Smooth muscle cell (in vitro differentiated cells): ENCODE measurements at regions not wholly inside any gene's neighbourhood (a gene's known extent, or its start where the extent isn't known, plus 50 kb on each side); places are given as distances from the start of the nearest gene placed in this dataset.

Experiments
- DNase-seq: peaks from one replicate; lab custom pipeline; 2025; ENCODE audit not compliant: unreplicated experiment; lab: John Stamatoyannopoulos, UW
- H2AFZ ChIP-seq: fragments of 200-600 bp; sonication (generic); 2 replicates; pipeline ENCODE4 v1.6.0; 2016; ENCODE audit warnings: antibody characterized with exemption, low read depth, mild to moderate bottlenecking
- H3F3A ChIP-seq: fragments of 200-600 bp; sonication (generic); 2 replicates; pipeline ENCODE4 v1.6.0; 2017; ENCODE audit warnings: antibody characterized with exemption, low read depth
- H3K27ac ChIP-seq: fragments of 200-600 bp; sonication (generic); 2 replicates; pipeline ENCODE4 v1.5.1; 2016; ENCODE audit warnings: low read depth, mild to moderate bottlenecking
- H3K27me3 ChIP-seq: fragments of 200-600 bp; sonication (generic); 2 replicates; pipeline ENCODE4 v1.6.1; 2016; ENCODE audit warnings: low read depth, mild to moderate bottlenecking
- H3K36me3 ChIP-seq: fragments of 200-600 bp; sonication (generic); 2 replicates; pipeline ENCODE4 v1.5.1; 2016; ENCODE audit warnings: low read depth
- H3K4me1 ChIP-seq: fragments of 200-600 bp; sonication (generic); 2 replicates; pipeline ENCODE4 v1.5.1; 2016; ENCODE audit warnings: low read depth
- H3K4me2 ChIP-seq: fragments of 200-600 bp; sonication (generic); 2 replicates; pipeline ENCODE4 v1.6.0; 2016; ENCODE audit warnings: mild to moderate bottlenecking
- H3K4me3 ChIP-seq: fragments of 200-600 bp; sonication (generic); 2 replicates; pipeline ENCODE4 v1.5.1; 2016; ENCODE audit warnings: mild to moderate bottlenecking
- H3K79me2 ChIP-seq: fragments of 200-600 bp; sonication (generic); 2 replicates; pipeline ENCODE4 v1.6.0; 2016; ENCODE audit warnings: low read depth, mild to moderate bottlenecking
- H3K9ac ChIP-seq: fragments of 200-600 bp; sonication (generic); 2 replicates; pipeline ENCODE4 v1.6.0; 2016; ENCODE audit warnings: low read depth
- H3K9me3 ChIP-seq: fragments of 200-600 bp; sonication (generic); replicated peaks from 2 replicates; pipeline ENCODE4 v1.5.1; 2016; ENCODE audit warnings: low read depth
- H4K20me1 ChIP-seq: fragments of 200-600 bp; sonication (generic); 2 replicates; pipeline ENCODE4 v1.6.0; 2016; ENCODE audit warnings: low read depth
- WGBS: methylation state at CpG from one replicate; pipeline ENCODE4 v1.1.7; 2016; ENCODE audit warnings: low lambda C conversion rate; 5-methylcytosine and 5-hydroxymethylcytosine counted together
- TF ChIP-seq, protein P1 (sequence below): fragments of 200-600 bp; sonication (generic); IDR thresholded peaks from 2 replicates; pipeline ENCODE4 v1.5.1; 2017; ENCODE audit warnings: borderline replicate concordance, mild to moderate bottlenecking, antibody characterized with exemption; ENCODE audit not compliant: insufficient read depth, poor library complexity, severe bottlenecking

GRCh38 chr10:131431978-131432690 lies 120.6 kb upstream of the TCERG1L start:
- Histone ChIP-seq H3K4me1 (no peaks in the 10 kb centered on the region), H3K4me3 (no peak overlapping the region), H4K20me1 (no peaks in the 10 kb centered on the region), H3K9ac (no peak overlapping the region), H3K4me2 (no peak overlapping the region), H3K36me3 (no peaks in the 10 kb centered on the region), H3F3A (no peaks in the 10 kb centered on the region), H3K9me3 (no peaks in the 10 kb centered on the region), H2AFZ (no peak overlapping the region), H3K27ac (no peak overlapping the region), H3K27me3 (peaks cover 38% of the 10 kb centered on the region), H3K79me2 (no peaks in the 10 kb centered on the region)
- no peak for DNase-seq
- 88% methylated on average over 16 of the region's 16 CpGs for WGBS
- TF ChIP-seq, protein P1, sequence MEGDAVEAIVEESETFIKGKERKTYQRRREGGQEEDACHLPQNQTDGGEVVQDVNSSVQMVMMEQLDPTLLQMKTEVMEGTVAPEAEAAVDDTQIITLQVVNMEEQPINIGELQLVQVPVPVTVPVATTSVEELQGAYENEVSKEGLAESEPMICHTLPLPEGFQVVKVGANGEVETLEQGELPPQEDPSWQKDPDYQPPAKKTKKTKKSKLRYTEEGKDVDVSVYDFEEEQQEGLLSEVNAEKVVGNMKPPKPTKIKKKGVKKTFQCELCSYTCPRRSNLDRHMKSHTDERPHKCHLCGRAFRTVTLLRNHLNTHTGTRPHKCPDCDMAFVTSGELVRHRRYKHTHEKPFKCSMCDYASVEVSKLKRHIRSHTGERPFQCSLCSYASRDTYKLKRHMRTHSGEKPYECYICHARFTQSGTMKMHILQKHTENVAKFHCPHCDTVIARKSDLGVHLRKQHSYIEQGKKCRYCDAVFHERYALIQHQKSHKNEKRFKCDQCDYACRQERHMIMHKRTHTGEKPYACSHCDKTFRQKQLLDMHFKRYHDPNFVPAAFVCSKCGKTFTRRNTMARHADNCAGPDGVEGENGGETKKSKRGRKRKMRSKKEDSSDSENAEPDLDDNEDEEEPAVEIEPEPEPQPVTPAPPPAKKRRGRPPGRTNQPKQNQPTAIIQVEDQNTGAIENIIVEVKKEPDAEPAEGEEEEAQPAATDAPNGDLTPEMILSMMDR, result no peak

GRCh38 chr10:131433568-131433967 lies 122.0 kb upstream of the TCERG1L start:
- no peak for DNase-seq
- Histone ChIP-seq H3K27ac (no peak overlapping the region), H4K20me1 (no peaks in the 10 kb centered on the region), H3K79me2 (no peaks in the 10 kb centered on the region), H3K27me3 (peaks cover 47% of the 10 kb centered on the region), H3K4me2 (no peak overlapping the region), H3K9me3 (no peaks in the 10 kb centered on the region), H2AFZ (no peak overlapping the region), H3F3A (no peaks in the 10 kb centered on the region), H3K9ac (no peak overlapping the region), H3K36me3 (no peaks in the 10 kb centered on the region), H3K4me1 (no peaks in the 10 kb centered on the region), H3K4me3 (no peak overlapping the region)
- TF ChIP-seq, protein P1, result no peak
- WGBS, result 91% methylated on average over 8 of the region's 8 CpGs

GRCh38 chr10:131435232-131435631 lies 123.7 kb upstream of the TCERG1L start:
- H3K79me2 ChIP-seq, result no peaks in the 10 kb centered on the region
- no peaks in the 10 kb centered on the region for H3F3A ChIP-seq
- no peaks in the 10 kb centered on the region for H4K20me1 ChIP-seq
- no peak for DNase-seq
- H3K9ac ChIP-seq, result no peak overlapping the region
- no peaks in the 10 kb centered on the region for H3K4me1 ChIP-seq
- no peak overlapping the region for H3K27ac ChIP-seq
- 96% methylated on average over 9 of the region's 9 CpGs for WGBS
- H3K27me3 ChIP-seq, result peaks cover 51% of the 10 kb centered on the region
- H3K36me3 ChIP-seq, result no peaks in the 10 kb centered on the region
- H3K9me3 ChIP-seq, result no peaks in the 10 kb centered on the region
- no peak overlapping the region for H3K4me3 ChIP-seq
- TF ChIP-seq, protein P1, result no peak
- no peak overlapping the region for H2AFZ ChIP-seq
- H3K4me2 ChIP-seq, result no peak overlapping the region
